Lower lobe of right lung (tissue), 2 donors: ENCODE measurements at regions not wholly inside any gene's neighbourhood (a gene's known extent, or its start where the extent isn't known, plus 50 kb on each side); places are given as distances from the start of the nearest gene placed in this dataset.
"Not testable (repeated sequence)": the region's sequence is repeated elsewhere in the genome, so short reads cannot be mapped to it uniquely, and the experiment has no call there.

ENCODE experiments used
- ATAC-seq, 2 donors: fragments of 200-7000 bp; cut with Tn5 transposase; one replicate each; pipeline ENCODE4 v1.9.1; 2020 to 2022; ENCODE audit warnings: mild to moderate bottlenecking in 2 of 2, moderate library complexity in 2 of 2
- DNase-seq: peaks from one replicate; pipeline ENCODE4 v3.0.0-alpha.2; 2020
- H3K27ac ChIP-seq: fragments of 200-600 bp; one replicate; pipeline ENCODE4 v1.8.0; 2022
- H3K27me3 ChIP-seq: fragments of 200-600 bp; one replicate; pipeline ENCODE4 v1.8.0; 2022; ENCODE audit warnings: low read depth
- H3K36me3 ChIP-seq: fragments of 200-600 bp; one replicate; pipeline ENCODE4 v1.8.0; 2022; ENCODE audit warnings: mild to moderate bottlenecking
- H3K4me1 ChIP-seq: fragments of 200-600 bp; one replicate; pipeline ENCODE4 v1.8.0; 2022
- H3K4me3 ChIP-seq: fragments of 200-600 bp; one replicate; pipeline ENCODE4 v1.8.0; 2022; ENCODE audit warnings: mild to moderate bottlenecking
- H3K9me3 ChIP-seq: fragments of 200-600 bp; one replicate; pipeline ENCODE4 v1.8.0; 2022
- CTCF ChIP-seq: fragments of 200-600 bp; IDR thresholded peaks from one replicate; pipeline ENCODE4 v1.8.0; 2022; ENCODE audit warnings: antibody characterized with exemption, mild to moderate bottlenecking
- intact Hi-C: fragments of 100-400 bp; cut with DNase I; formaldehyde crosslinking; loops from one replicate; pipeline ENCODE4 v1.11.0; 2022
- donor health status: DM: no; HTN: yes; CAD: no; lungs with severe emphysema.

DNA sequence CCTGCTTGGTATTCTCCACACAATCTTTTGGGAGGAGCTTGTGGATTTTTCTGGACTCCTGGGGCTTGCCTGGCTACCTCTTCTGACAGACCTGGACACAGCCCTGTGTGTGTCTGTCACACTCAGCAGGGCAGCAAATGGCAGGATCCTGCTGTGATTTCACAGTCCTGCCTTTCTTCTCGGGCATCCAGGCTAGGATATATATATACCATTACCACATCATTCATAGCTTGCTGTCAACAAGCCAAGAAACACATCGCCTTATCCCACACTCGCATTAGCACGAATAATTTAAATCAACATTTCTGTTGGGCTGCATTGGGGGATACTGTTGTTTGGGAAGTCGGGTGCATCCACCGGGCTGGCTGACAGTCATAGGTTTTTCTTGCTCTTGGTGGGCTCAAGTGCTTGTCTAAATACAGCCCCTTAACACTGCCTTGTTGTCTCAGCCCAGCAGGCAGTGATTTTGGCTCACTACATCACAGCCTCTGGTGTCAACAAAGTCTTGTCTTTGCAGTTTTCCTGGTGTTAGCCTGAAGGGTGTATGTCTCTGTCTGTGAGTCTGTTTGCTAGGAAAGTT lies 154.9 kb upstream of the FERMT1 start:
- ATAC-seq (no peak), DNase-seq (no peak)
- TF ChIP-seq CTCF = no peak
- H3K36me3 ChIP-seq = no peaks in the 10 kb centered on the region
- H3K27me3 ChIP-seq = no peaks in the 10 kb centered on the region
- H3K4me1 ChIP-seq = no peaks in the 10 kb centered on the region
- H3K27ac ChIP-seq = no peak overlapping the region
- H3K9me3 ChIP-seq = peaks cover 6% of the 10 kb centered on the region
- intact Hi-C loops = no loop called here
- H3K4me3 ChIP-seq = no peak overlapping the region

DNA sequence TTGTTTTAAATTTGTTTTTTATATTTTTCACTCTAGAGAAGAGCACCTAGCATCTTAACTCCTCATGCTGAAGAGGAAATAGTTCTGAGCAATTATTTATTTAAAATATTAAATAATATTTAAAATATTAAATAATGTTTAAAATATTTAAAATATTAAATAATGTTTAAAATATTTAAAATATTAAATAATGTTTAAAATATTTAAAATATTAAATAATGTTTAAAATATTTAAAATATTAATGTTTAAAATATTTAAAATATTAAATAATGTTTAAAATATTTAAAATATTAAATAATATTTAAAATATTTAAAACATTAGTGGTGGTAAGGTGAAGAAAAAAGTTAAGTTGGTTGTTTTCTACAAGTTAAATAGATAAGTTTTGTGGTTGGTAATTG lies 147.6 kb upstream of the FERMT1 start:
- H3K27me3 ChIP-seq, intact Hi-C loops, H3K4me1 ChIP-seq, H3K4me3 ChIP-seq, H3K36me3 ChIP-seq, H3K9me3 ChIP-seq, DNase-seq, ATAC-seq, H3K27ac ChIP-seq: not testable (repeated sequence)

DNA sequence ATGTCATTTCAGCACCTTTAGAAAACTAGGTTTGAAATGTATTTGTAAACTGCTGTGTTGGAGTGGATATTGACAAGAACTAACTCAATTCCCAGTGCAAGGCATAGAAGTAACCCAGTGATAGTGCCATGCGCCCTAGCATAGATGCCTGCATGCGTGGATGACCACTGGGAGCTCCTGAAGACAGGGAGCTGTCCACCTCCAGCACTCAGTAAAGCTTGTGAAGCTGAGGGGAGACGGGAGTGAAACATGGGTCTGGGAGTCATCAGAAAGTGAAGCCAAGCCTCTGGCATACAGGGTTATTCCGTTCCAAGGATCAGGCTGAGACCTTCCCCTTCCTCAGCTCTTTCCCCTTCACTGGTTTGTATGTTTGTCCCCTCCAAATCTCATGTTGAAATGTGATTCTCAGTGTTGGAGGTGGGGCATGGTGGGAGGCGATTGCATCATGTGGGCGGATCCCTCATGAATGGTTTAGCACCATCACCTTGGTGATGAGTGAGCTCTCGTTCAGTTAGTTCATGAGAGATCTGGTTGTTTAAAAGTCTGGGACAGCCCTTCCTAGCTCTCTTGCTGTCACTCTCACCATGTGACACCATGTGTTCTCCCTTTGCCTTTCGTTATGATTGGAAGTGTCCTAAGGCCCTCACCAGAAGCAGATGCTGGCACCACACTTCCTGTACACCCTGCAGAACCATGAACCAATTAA lies 146.5 kb upstream of the FERMT1 start:
- H3K36me3 ChIP-seq = no peaks in the 10 kb centered on the region
- DNase-seq (no peak), ATAC-seq (no peak)
- no peaks in the 10 kb centered on the region for H3K4me1 ChIP-seq
- intact Hi-C loops = no loop called here
- H3K9me3 ChIP-seq = no peaks in the 10 kb centered on the region
- no peaks in the 10 kb centered on the region for H3K27me3 ChIP-seq
- no peak overlapping the region for H3K27ac ChIP-seq
- TF ChIP-seq CTCF = no peak
- H3K4me3 ChIP-seq = no peak overlapping the region

DNA sequence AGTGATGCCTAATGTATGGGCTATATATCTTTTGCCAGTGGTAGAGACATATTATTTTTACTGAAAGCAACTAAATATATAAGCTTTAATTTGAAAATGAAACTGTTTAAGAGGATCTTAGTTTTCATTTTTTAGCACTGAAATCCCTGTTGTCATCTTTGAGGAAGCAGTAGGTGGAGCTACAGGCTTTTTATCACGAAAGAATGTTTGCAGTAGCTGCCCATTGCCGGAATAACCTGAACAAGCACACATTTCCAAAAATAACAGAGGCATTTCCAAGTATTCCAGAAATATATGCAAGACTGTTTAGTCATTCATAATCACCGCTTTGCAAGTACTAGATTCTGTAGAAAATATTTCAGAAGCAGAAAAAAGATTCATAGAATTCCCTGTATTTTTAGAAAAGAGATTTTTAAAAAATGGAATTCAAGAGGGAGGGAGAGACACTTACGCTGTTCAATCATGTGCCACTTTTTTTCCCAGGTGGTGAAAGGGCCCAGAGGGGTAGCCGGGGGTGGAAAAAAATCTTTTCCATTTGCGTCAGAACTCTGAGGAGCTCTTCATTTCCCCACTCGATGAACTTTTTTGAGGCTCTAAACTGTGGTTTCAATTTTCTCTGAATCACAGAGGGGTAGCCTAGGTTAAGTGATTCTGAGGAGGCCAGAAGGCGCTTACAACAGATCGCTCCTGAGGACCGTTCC lies 142.5 kb upstream of the FERMT1 start:
- Histone ChIP-seq H3K27ac (peak overlapping the region; percentile 39), H3K9me3 (no peaks in the 10 kb centered on the region), H3K27me3 (no peaks in the 10 kb centered on the region), H3K36me3 (no peaks in the 10 kb centered on the region), H3K4me3 (peak overlapping the region; percentile 24), H3K4me1 (no peaks in the 10 kb centered on the region)
- intact Hi-C loops = no loop called here
- DNase-seq (no peak), ATAC-seq (peak; percentile 70 to 89)
- peak; percentile 42 for TF ChIP-seq CTCF

DNA sequence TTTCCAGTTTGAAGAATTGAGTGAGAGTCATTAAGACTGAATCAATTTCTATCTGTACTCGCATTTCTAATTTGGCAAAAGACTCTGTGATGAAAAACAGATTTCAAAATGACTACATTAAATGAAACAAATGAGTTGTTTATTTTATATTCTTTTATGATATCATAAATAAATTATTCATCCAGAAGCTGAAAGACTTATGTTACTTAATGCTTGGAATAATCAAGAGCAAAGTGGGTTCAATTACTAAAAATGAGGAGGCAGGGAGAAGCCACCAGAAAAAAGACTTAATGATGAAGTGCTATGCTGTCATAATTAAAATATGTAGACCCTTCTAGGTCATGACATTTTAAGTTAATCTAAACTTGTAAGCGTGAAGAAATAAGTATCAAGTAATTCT lies 130.6 kb upstream of the FERMT1 start:
- no peak for ATAC-seq
- no peaks in the 10 kb centered on the region for H3K4me1 ChIP-seq
- no peak overlapping the region for H3K4me3 ChIP-seq
- H3K36me3 ChIP-seq = no peaks in the 10 kb centered on the region
- H3K27ac ChIP-seq = no peak overlapping the region
- TF ChIP-seq CTCF = no peak
- H3K9me3 ChIP-seq = no peaks in the 10 kb centered on the region
- intact Hi-C loops = no loop called here
- no peak for DNase-seq
- no peaks in the 10 kb centered on the region for H3K27me3 ChIP-seq

DNA sequence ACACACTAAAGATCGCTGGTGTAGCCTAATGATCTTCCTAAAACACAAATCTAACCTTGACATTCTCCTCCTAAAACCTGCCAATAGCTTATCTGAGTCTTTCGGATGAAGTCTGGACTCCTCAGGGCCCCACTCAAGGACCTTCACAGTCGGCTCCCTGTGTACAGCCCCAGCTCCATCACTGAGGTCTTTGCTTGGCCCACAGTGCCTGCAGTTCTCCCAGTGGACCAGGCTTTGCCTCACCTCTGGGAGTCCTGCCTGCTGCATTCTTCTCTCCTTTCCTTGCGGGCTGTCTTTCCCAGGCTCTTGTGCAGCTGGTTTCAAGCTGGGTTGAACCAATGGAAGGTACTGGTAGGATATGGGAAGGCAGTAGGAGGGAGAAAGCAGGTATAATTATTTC lies 122.6 kb upstream of the FERMT1 start:
- H3K4me1 ChIP-seq = no peaks in the 10 kb centered on the region
- no peak for TF ChIP-seq CTCF
- H3K27me3 ChIP-seq = no peaks in the 10 kb centered on the region
- DNase-seq (no peak), ATAC-seq (no peak)
- H3K27ac ChIP-seq = no peak overlapping the region
- no peaks in the 10 kb centered on the region for H3K9me3 ChIP-seq
- intact Hi-C loops = no loop called here
- no peak overlapping the region for H3K4me3 ChIP-seq
- no peaks in the 10 kb centered on the region for H3K36me3 ChIP-seq
